Hematopoietic multipotent progenitor cell treated with erythropoietin and hydrocortisone succinate and interleukin-3 and kit ligand, for 8 days (in vitro differentiated cells): ENCODE measurements at regions not wholly inside any gene's neighbourhood (a gene's known extent, or its start where the extent isn't known, plus 50 kb on each side); places are given as distances from the start of the nearest gene placed in this dataset.
"Not testable (repeated sequence)": the region's sequence is repeated elsewhere in the genome, so short reads cannot be mapped to it uniquely, and the experiment has no call there.

Source experiments
- DNase-seq: peaks from one replicate; pipeline ENCODE4 v3.0.0-alpha.2; 2015

DNA sequence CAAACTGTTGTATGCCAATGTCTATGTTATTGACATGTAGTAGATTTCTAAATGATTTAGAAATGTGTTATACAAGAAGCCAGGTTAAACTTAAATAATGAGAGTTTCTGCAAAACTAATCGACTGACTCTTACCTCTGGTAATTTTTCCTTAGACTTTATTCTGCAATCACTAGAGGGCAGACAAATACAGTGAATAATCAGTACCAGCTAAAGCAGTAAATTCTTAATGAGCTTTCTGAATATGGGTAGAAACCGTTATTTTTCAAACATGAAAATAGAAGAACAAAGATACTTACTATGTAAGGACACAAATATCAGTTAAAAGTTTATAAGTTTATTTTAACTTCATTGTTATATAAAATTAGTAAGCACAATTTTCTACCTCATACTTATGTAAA is 97.9 kb upstream of the RGS1 start:
- DNase-seq: peak; percentile 49

DNA sequence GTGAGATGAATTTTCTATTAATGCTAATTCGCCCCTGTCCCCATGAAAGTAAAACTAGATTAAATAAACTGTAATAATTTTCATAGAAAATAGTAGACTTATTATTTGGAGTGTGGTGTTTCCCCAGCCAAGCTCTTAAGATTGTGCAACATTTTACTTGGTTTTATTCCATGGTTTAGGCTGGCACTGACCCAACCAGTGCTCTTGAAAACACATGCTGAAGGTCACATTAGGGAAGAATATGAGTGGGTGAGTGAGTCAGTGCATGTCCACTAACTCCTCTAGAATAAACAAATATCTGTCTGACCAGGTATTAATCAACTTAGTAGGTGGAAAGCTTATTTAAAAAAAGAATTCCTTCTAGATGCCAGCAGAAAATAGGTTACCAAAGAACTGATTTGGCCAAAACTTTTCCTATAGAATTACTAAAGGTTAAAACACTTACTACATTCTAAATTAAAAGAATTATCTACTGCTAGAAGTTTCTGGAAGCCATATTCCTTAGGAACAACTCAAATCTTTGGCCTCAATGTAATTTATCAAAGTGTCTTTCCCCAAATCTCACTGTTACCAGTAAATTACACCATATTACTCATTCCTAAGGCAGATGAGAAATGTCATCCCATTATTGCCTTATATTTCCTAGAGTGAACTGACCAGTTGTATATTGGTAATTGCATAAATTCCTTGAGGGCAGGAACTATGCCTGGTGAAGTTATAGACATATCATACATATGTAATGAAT is 89.7 kb upstream of the RGS1 start:
- no peak for DNase-seq

GRCh38 chr1:192488058-192488457 is 87.5 kb upstream of the RGS1 start:
- peak; percentile 6 for DNase-seq

DNA sequence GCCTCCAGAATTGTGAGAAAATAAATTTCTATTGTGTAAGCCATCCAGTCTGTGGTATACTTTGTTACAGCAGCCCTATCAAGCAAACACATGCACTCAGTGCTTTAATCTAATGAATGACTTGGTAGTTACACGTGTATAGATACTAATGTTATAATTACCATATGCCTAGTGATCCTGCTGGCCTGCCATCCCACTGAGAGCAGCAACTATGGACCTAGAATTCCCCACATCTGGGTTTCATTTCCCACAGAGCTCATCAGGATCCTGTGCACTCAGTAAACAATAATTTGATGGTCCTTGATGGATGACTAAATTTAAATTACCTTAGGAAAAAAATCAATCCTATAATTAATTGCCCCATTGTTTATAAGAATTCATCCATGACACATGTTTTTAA is 86.5 kb upstream of the RGS1 start:
- DNase-seq: no peak

DNA sequence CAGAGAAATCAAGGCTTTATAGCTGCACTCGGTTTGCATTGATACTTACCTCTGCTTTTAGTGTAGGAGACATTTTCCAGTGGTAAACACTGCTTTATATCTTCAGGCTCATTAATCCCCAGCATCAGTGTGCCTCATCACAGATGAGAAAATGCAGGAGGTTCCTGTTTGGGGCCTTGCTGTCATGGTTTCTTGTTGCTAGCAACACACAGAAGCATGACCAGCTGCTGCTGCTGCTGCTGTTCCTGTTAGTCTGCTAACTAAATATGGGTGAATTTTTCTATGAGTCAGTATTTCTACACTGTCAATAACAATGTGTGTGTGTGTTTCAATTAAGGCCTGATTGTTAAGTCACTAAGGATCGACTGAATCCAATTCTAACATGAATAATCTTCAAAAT is 85.8 kb upstream of the RGS1 start:
- DNase-seq: no peak

- DNase-seq: no peak
Measured at GRCh38 chr1:192491804-192492554, 83.6 kb upstream of the RGS1 start.

GRCh38 chr1:192493584-192493983 is 82.0 kb upstream of the RGS1 start:
- DNase-seq: no peak

DNA sequence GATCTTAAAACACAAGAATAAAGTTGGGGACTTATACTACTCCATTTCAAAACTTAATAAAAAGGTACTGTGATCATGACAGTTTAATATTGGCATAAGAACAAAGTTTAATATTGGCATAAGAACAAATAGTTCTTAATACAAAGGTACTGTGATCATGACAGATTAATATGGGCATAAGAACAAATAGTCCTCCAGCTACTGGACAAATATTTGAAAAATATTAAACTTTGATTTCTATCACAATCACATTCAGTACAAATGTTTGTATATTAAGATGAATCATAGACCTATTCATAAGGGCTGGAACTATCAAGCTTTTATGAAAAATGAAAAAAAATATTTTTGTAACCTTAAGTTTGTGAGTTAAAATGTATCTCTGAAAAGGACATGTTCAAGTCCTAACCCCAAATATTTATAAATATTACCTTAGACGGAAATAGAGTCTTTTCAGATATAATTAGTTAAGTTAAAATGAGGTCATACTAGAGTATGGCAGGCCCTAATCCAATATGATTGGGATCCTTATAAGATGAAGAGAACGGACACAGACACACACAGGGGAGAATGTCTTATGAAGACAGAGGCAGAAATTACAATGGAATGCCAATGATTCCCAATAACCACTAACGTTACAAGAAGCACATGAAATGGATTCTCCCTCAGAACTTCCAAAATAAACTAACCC is 79.1 kb upstream of the RGS1 start:
- no peak for DNase-seq

DNA sequence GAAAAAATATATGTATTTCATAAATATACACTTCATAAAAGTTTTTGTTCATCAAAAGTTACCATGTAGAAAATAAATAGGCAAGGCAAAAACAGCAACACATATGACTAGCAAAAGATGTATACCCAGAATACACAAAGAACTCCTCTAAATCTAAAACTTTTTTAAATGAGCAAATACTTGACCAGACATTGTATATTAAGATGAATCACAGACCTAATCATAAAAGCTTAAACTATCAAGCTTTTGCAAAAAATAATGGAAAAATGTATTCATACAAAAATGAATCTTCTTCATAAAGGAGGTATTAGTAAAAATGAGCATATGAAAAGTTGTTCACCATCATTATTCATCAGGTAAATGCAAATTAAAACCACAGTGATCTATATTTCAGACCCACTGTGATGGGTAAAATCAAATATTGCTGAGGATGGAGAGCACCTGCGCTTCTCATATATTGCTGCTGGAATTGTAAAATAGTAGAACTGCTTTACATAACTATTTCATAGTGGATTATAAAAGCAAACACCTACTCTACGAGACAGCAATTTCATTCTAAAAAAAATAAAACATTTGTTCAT is 78.3 kb upstream of the RGS1 start:
- DNase-seq: no peak

DNA sequence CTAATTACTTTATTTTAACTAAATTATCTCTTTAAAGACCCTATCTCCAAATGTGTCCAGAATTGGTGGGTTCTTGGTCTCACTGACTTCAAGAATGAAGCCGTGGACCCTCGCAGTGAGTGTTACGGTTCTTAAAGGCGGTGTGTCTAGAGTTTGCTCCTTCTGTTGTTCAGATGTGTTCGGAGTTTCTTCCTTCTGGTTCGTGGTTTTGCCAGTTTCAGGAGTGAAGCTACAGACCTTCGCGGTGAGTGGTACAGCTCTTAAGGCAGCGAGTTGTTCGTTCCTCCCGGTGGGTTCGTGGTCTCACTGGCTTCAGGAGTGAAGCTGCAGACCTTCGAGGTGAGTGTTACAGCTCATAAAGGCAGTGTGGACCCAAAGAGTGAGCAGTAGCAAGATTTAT is 77.5 kb upstream of the RGS1 start:
- DNase-seq: not testable (repeated sequence)

GRCh38 chr1:192499061-192499581 is 76.5 kb upstream of the RGS1 start:
- DNase-seq: not testable (repeated sequence)

- DNase-seq: not testable (repeated sequence)
Measured at GRCh38 chr1:192500541-192500940, 75.0 kb upstream of the RGS1 start.

- DNase-seq: peak; percentile 30
Measured at GRCh38 chr1:192506741-192507155, 68.8 kb upstream of the RGS1 start.

DNA sequence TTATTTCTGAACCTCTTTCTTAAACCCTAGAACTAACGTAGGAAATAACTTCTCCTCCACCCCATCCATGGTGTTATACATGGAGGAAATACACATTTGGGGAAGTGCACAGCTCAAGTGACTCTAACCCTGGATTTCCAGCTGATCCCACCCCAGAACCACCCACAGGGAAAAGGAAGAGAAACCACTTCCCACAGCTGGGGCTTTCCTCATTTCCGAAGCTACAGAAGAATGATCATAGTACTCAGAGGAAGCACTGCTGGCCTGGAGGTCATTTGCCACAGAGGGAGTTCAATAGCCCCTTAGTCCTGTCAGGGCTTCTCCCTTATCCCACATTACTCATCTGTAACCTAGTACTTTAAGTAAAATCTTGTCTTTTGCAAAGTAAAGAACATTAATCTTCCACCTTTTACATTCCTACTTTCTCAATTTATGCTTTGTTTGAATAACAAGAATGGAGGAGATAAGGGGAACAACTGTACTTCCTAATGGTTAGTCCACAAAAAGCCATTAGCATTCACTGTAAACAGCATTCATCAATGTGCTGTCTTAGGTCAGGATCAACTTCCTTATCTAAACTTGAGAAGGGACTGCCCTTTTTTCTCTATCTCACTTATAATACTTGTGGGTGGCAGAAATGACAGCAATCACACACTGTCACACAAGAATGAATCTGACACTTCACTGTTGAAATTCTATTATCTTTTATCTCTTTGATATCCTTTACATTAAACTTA is 63.0 kb upstream of the RGS1 start:
- DNase-seq: no peak

DNA sequence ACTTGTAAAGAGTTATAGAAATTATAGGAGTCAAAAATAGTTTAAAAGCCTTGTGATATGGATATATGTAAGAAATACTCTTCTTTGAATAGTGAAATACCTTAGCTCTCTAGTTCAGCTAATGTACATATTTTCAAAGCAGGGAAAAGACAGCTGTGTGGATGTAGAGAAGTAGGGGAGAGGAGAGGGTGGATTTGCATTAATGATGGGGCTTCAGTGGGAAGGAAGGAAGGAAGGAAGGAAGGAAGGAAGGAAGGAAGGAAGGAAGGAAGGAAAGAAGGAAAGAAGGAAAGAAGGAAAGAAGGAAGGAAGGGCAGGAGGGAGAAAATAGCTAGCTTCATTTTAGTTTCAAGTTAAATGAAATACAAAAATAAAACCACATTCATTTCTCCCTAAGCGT is 62.4 kb upstream of the RGS1 start:
- DNase-seq: no peak

GRCh38 chr1:192513697-192514096 is 61.9 kb upstream of the RGS1 start:
- DNase-seq: no peak

GRCh38 chr1:192516776-192517297 is 58.7 kb upstream of the RGS1 start:
- DNase-seq: peak; percentile 66

GRCh38 chr1:192517716-192518355 is 57.7 kb upstream of the RGS1 start:
- not testable (repeated sequence) for DNase-seq

DNA sequence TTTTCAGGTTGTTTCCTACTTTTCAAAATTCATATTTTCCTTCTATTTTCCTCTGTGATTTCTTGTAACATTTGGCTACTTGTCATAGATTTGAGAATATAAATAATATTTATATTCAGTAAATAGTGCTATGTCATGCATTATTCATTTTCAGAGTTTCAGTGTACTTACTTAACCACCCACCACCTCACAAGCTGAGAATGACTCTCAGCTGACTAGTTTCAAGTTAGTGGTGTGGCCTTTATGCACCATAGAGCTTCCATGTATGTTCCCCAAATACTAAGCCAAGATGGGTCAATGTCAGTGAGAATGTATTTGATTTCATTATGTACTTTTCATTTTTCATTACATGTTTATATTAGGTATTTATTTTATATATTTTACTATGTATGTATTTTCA is 56.9 kb upstream of the RGS1 start:
- no peak for DNase-seq

DNA sequence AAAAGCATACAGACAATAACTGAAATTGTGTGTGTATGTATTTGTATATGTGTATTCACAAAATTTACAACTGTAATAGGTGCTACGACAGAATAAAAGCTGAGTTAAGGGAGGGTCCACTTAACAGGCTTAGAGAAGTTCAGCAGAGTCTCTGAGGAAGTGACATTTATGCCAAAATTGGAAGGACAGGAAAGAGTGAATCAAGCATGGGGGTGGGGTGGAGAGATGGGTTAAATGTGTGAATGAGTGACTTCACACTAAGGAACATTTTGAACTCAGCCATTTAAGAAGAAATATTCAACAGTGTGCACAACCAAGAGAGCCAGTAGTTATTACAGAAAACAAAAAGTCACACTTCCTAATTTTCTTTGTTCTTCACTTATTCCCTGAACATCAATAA is 53.8 kb upstream of the RGS1 start:
- DNase-seq: no peak

GRCh38 chr1:192522673-192523072 is 52.9 kb upstream of the RGS1 start:
- DNase-seq: no peak

DNA sequence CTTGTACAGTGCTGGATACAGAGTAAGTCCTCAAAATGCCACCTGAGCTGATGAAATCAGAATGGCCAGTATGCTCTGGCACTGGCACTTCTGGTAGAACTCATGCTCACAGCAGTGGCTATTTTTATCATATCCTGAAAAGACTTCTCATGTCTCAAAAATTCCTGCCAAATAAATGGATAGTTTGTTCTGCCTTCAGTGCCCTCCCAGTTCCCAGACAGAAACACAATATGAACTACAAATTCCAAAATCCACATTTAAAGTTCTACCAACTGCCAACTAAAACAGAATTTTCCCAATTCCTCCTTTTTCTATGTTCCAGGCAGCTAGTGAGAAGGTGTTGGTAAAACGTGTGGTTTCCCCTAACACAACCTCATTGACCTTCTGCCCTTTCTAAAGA is 51.4 kb upstream of the RGS1 start:
- DNase-seq: no peak
